Heart left ventricle (tissue), 16 donors: ENCODE measurements at regions not wholly inside any gene's neighbourhood (a gene's known extent, or its start where the extent isn't known, plus 50 kb on each side); places are given as distances from the start of the nearest gene placed in this dataset.

Experiments used
- ATAC-seq, 4 donors: fragments of 200-7000 bp; cut with Tn5 transposase; one replicate each; pipeline ENCODE4 v1.9.1; 2020 to 2022; ENCODE audit warnings: moderate library complexity in 4 of 4, mild to moderate bottlenecking in 3 of 4, moderate number of reproducible peaks in 1 of 4
- DNase-seq, 5 donors: peaks; one replicate each; pipeline ENCODE4 v3.0.0-alpha.2; 2020
- H3K27ac ChIP-seq, 12 donors: fragments of 200-600 bp; sonication (generic) in 4 of 12; one replicate each; pipeline versions ENCODE4 v1.5.0 to v1.8.0; 2016 to 2022; ENCODE audit warnings: mild to moderate bottlenecking in 2 of 12
- H3K27me3 ChIP-seq, 9 donors: fragments of 200-600 bp; sonication (generic) in 2 of 9; one replicate each; pipeline versions ENCODE4 v1.5.1 to v1.8.0; 2016 to 2022; ENCODE audit warnings: mild to moderate bottlenecking in 3 of 9
- H3K36me3 ChIP-seq, 9 donors: fragments of 200-600 bp; sonication (generic) in 2 of 9; one replicate each; pipeline versions ENCODE4 v1.5.0 to v1.8.0; 2018 to 2022; ENCODE audit warnings: mild to moderate bottlenecking in 2 of 9
- H3K4me1 ChIP-seq, 12 donors: fragments of 200-600 bp; sonication (generic) in 4 of 12; one replicate each; pipeline versions ENCODE4 v1.5.0 to v1.8.0; 2016 to 2022; ENCODE audit warnings: mild to moderate bottlenecking in 3 of 12
- H3K4me3 ChIP-seq, 12 donors: fragments of 200-600 bp; sonication (generic) in 4 of 12; one replicate each; pipeline versions ENCODE4 v1.5.0 to v1.8.0; 2017 to 2022; ENCODE audit warnings: mild to moderate bottlenecking in 9 of 12, moderate library complexity in 4 of 12
- H3K9me3 ChIP-seq, 12 donors: fragments of 200-600 bp; sonication (generic) in 4 of 12; one replicate each; pipeline versions ENCODE4 v1.5.0 to v1.8.0; 2016 to 2022; ENCODE audit warnings: mild to moderate bottlenecking in 1 of 12
- POLR2A ChIP-seq, 2 donors: fragments of 450-650 bp; IDR thresholded peaks; one replicate each; pipeline ENCODE4 v1.6.1; 2017; ENCODE audit warnings: antibody characterized with exemption in 2 of 2, mild to moderate bottlenecking in 2 of 2, moderate library complexity in 2 of 2
- WGBS, 4 donors: extraction: QIAGEN DNeasy Blood & Tissue Kit in 2 of 4; methylation state at CpG; one replicate each; pipeline versions ENCODE4 v1.1.5 to v1.1.7; 2013 to 2018; 5-methylcytosine and 5-hydroxymethylcytosine counted together
- intact Hi-C, 10 donors: fragments of 100-400 bp; cut with DNase I; formaldehyde crosslinking; loops; one replicate each; pipeline versions ENCODE4 v1.11.1 to v1.14.2; 2022
- TF ChIP-seq, protein P1 (sequence below), 12 donors: fragments of 200-600 bp; sonication (generic) in 4 of 12; IDR thresholded peaks; one replicate each; pipeline versions ENCODE4 v1.5.0 to v1.8.0; 2018 to 2022; ENCODE audit warnings: antibody characterized with exemption in 12 of 12, mild to moderate bottlenecking in 5 of 12
- donor health status: ischemic (EF 13 %, LVEDD 7.1; RV severe dilation, severe dysfunction).
- donor health status: healthy with polysubstance abuse.
- donor health status: DM: no; HTN: yes; CAD: no.
- donor health status: DM: no; HTN: no; CAD: no.
- donor health status: ischemic (EF 25% LVEDD 6.9; RV normal size, moderate dysfunction).
- donor health status: ischemic (EF 25% LVEDD 5.7; RV mildly dilated, moderate dysfunction).
- donor health status: healthy.
- donor health status: DM: yes; HTN: yes; CAD: no.
- donor health status: ischemic (EF 35%, LVEDD 5.7; RV mildly dilated, moderate dysfunction).
- donor health status: nonischemic (EF 11% LVEDD 7.7; RV severe dilation, severe dysfunction).
- donor health status: DM: yes; HTN: yes; CAD: no.
- donor health status: PGD.
- donor health status: ischemic (EF 29% LVEDD 5.4; RV normal size, mild dysfunction).
- donor health status: nonischemic (EF 23%, LVEDD 6.1; RV moderate dilation, normal function).

DNA sequence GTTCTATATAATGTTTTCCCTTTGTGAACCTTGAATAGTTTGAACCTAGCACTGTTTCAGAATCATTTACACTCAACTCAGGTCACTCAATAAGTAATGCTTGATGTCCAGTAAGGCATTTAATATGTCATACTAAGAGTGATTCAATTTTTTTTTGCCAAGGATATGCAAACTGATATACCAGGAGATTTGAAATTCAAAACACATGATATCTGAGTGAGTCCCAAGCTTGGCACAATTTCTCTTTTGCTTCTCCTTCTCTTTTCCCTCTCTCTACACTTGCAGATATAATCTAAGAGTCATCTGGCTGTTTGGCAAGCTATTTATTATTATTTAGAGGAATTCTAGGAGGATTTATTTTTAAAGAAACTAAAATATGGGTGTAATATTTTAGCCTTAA lies 61.6 kb upstream of the SPAG17 start:
- Histone ChIP-seq H3K27ac (no peak overlapping the region), H3K4me3 (no peak overlapping the region), H3K9me3 (no peaks in the 10 kb centered on the region), H3K27me3 (no peaks in the 10 kb centered on the region), H3K36me3 (no peaks in the 10 kb centered on the region), H3K4me1 (no peaks in the 10 kb centered on the region)
- TF ChIP-seq POLR2A (IDR thresholded peaks at IDR 0.05), result no peak
- TF ChIP-seq, protein P1, sequence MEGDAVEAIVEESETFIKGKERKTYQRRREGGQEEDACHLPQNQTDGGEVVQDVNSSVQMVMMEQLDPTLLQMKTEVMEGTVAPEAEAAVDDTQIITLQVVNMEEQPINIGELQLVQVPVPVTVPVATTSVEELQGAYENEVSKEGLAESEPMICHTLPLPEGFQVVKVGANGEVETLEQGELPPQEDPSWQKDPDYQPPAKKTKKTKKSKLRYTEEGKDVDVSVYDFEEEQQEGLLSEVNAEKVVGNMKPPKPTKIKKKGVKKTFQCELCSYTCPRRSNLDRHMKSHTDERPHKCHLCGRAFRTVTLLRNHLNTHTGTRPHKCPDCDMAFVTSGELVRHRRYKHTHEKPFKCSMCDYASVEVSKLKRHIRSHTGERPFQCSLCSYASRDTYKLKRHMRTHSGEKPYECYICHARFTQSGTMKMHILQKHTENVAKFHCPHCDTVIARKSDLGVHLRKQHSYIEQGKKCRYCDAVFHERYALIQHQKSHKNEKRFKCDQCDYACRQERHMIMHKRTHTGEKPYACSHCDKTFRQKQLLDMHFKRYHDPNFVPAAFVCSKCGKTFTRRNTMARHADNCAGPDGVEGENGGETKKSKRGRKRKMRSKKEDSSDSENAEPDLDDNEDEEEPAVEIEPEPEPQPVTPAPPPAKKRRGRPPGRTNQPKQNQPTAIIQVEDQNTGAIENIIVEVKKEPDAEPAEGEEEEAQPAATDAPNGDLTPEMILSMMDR (IDR thresholded peaks at IDR 0.05), result no peak
- intact Hi-C loops, result no loop called here
- DNase-seq (no peak), ATAC-seq (no peak)

DNA sequence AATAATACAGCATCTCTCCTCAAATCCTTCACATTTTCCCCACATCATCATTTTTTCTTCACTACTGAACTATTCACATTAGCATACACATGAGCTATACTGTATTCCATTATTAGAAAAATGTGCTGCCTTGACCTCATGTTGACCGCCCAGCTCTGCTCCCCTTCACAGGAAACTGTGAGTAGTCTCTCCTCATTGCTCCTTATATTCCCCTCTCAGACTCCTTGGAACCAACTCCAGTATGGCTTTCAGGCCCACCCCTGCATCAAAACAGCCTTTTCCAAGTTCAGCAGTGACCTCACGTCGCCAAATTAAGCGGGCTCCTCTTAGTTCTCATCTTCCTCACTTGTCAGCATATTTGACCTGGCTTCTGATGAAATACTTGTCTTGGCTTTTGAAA lies 59.2 kb upstream of the SPAG17 start:
- Histone ChIP-seq H3K4me3 (no peak overlapping the region), H3K27me3 (no peaks in the 10 kb centered on the region), H3K27ac (no peak overlapping the region), H3K36me3 (no peaks in the 10 kb centered on the region), H3K4me1 (no peaks in the 10 kb centered on the region), H3K9me3 (peaks cover 0 to 3% (median 0%) of the 10 kb centered on the region in 12 donors)
- no peak for ATAC-seq
- intact Hi-C loops, result no loop called here
- no peak for DNase-seq
- 28 to 57% (median 42%) methylated on average over 3 to 4 of the region's 4 CpGs for WGBS, 4 donors
- TF ChIP-seq, protein P1 (IDR thresholded peaks at IDR 0.05), result no peak
- TF ChIP-seq POLR2A (IDR thresholded peaks at IDR 0.05), result no peak

DNA sequence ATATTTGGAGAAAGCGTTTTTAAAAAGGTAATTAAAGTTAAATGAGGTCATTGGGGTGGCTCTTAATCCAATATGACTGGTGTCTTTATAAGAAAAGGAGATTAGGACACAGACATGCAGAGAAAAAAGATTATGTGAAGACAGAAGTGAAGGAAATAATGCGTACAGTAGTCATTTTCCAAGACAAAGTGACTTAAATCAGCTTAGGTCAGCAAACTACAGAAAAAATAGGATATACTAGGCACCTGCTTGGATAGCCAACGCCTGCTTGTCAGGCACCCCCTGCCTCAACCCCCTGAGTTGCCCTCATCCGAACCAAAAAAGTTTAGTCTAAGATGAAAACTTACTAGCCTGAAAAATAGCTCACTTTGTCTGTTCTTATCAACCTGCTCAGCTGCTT lies 58.2 kb upstream of the SPAG17 start:
- TF ChIP-seq, protein P1 (IDR thresholded peaks at IDR 0.05), result no peak

More for the DNA sequence above, 58.2 kb upstream of the SPAG17 start:
- ATAC-seq (no peak), DNase-seq (no peak)
- intact Hi-C loops, result no loop called here
- peaks cover 0 to 11% (median 0%) of the 10 kb centered on the region in 12 donors for H3K9me3 ChIP-seq
- H3K27ac ChIP-seq, result no peak overlapping the region
- H3K36me3 ChIP-seq, result no peaks in the 10 kb centered on the region
- H3K4me3 ChIP-seq, result no peak overlapping the region
- 71 to 80% (median 79%) methylated on average over 4 of the region's 4 CpGs for WGBS, 4 donors
- no peaks in the 10 kb centered on the region for H3K27me3 ChIP-seq
- no peaks in the 10 kb centered on the region for H3K4me1 ChIP-seq
